Neural cell (in vitro differentiated cells): ENCODE measurements at regions not wholly inside any gene's neighbourhood (a gene's known extent, or its start where the extent isn't known, plus 50 kb on each side); places are given as distances from the start of the nearest gene placed in this dataset.

Experiments
- CTCF ChIP-seq: fragments of 450-650 bp; IDR thresholded peaks from 2 replicates; pipeline ENCODE4 v1.5.1; 2014; ENCODE audit warnings: antibody characterized with exemption, mild to moderate bottlenecking, moderate library complexity; ENCODE audit not compliant: poor library complexity, severe bottlenecking
- EP300 ChIP-seq: fragments of 450-650 bp; conservative IDR thresholded peaks from 2 replicates; pipeline ENCODE4 v1.6.1; 2014; ENCODE audit warnings: antibody characterized with exemption, mild to moderate bottlenecking, moderate library complexity; ENCODE audit not compliant: poor library complexity, severe bottlenecking
- EZH2 ChIP-seq: fragments of 200-600, 300-800 bp; shearing (Covaris generic), sonication (generic); IDR thresholded peaks from 2 replicates; pipeline ENCODE4 v1.6.1; 2014; ENCODE audit warnings: antibody characterized with exemption, low read length, borderline replicate concordance, mild to moderate bottlenecking; ENCODE audit not compliant: insufficient read depth, poor library complexity, severe bottlenecking
- MXI1 ChIP-seq: fragments of 450-650 bp; conservative IDR thresholded peaks from 2 replicates; pipeline ENCODE4 v1.6.1; 2014; ENCODE audit warnings: antibody characterized with exemption, mild to moderate bottlenecking; ENCODE audit not compliant: poor library complexity, severe bottlenecking
- POLR2AphosphoS5 ChIP-seq: IDR thresholded peaks from 2 replicates; pipeline ENCODE4 v1.6.1; 2012
- RAD21 ChIP-seq: fragments of 450-650 bp; conservative IDR thresholded peaks from 2 replicates; pipeline ENCODE4 v1.6.1; 2014; ENCODE audit warnings: antibody characterized with exemption, mild to moderate bottlenecking, moderate library complexity
- SMC3 ChIP-seq: fragments of 450-650 bp; conservative IDR thresholded peaks from 2 replicates; pipeline ENCODE4 v1.6.1; 2014; ENCODE audit warnings: antibody characterized with exemption, mild to moderate bottlenecking, moderate library complexity; ENCODE audit not compliant: poor library complexity
- TAF1 ChIP-seq: IDR thresholded peaks from 2 replicates; pipeline ENCODE4 v1.6.1; 2012; ENCODE audit warnings: low read depth

- TF ChIP-seq POLR2AphosphoS5: peak; percentile 11
- no peak for TF ChIP-seq CTCF
- peak; percentile 37 for TF ChIP-seq EP300
- TF ChIP-seq MXI1: no peak
- no peak for TF ChIP-seq EZH2
- no peak for TF ChIP-seq SMC3
- TF ChIP-seq TAF1: no peak
- no peak for TF ChIP-seq RAD21
These were observed 70.8 kb downstream of the BMP2 start for GRCh38 chr20:6838181-6838826.
